PC-3 (cell line): ENCODE measurements at regions not wholly inside any gene's neighbourhood (a gene's known extent, or its start where the extent isn't known, plus 50 kb on each side); places are given as distances from the start of the nearest gene placed in this dataset.

Experiments
- ATAC-seq: fragments of 200-7000 bp; cut with Tn5 transposase; 2 replicates; pipeline ENCODE4 v1.9.1; 2020; ENCODE audit warnings: mild to moderate bottlenecking, moderate library complexity
- BruUV-seq: library from RNA; stranded (reverse); fragments of 400-500 nt; replicated peaks from 2 replicates; lab custom pipeline; 2021; lab: Mats Ljungman, UMichigan
- CTCF ChIA-PET: fragments of 300-600 bp; sonication (Branson Sonifier 250); formaldehyde crosslinking; loops from one replicate; lab custom pipeline; 2022; ENCODE audit warnings: antibody characterized with exemption; lab: Charles Lee
- POLR2A ChIA-PET: fragments of 300-600 bp; sonication (Branson Sonifier 250); formaldehyde crosslinking; loops from one replicate; lab custom pipeline; 2022; ENCODE audit warnings: antibody characterized with exemption; ENCODE audit not compliant: unreplicated experiment; lab: Charles Lee
- DNase-seq: peaks from one replicate; pipeline ENCODE4 v3.0.0-alpha.2; 2015
- H2AFZ ChIP-seq: fragments of 300-600 bp; sonication (generic); 2 replicates; pipeline ENCODE4 v1.6.0; 2016; ENCODE audit warnings: antibody characterized with exemption, low read length
- H3F3A ChIP-seq: fragments of 300-600 bp; sonication (generic); one replicate; pipeline ENCODE4 v1.6.0; 2017; ENCODE audit warnings: antibody characterized with exemption, low read length, control low read depth, mild to moderate bottlenecking; ENCODE audit not compliant: unreplicated experiment
- H3K27ac ChIP-seq: fragments of 300-600 bp; sonication (generic); 2 replicates; pipeline ENCODE4 v1.5.1; 2016; ENCODE audit warnings: mild to moderate bottlenecking, low read length
- H3K27me3 ChIP-seq: fragments of 300-600 bp; sonication (generic); 2 replicates; pipeline ENCODE4 v1.6.1; 2016; ENCODE audit warnings: low read length, mixed read lengths
- H3K36me3 ChIP-seq: fragments of 300-600 bp; sonication (generic); 2 replicates; pipeline ENCODE4 v1.6.1; 2016; ENCODE audit warnings: low read depth, mixed run types, low read length, mixed read lengths
- H3K4me1 ChIP-seq: fragments of 300-600 bp; sonication (generic); 2 replicates; pipeline ENCODE4 v1.5.1; 2016; ENCODE audit warnings: low read length; ENCODE audit not compliant: insufficient read depth
- H3K4me2 ChIP-seq: fragments of 300-600 bp; sonication (generic); 2 replicates; pipeline ENCODE4 v1.6.0; 2016; ENCODE audit warnings: low read length
- H3K4me3 ChIP-seq: fragments of 300-600 bp; sonication (generic); 2 replicates; pipeline ENCODE4 v1.5.1; 2016; ENCODE audit warnings: mild to moderate bottlenecking, low read length, mixed read lengths
- H3K79me2 ChIP-seq: fragments of 300-600 bp; sonication (generic); 2 replicates; pipeline ENCODE4 v1.6.1; 2017; ENCODE audit warnings: low read length, mixed read lengths
- H3K9ac ChIP-seq: fragments of 300-600 bp; sonication (generic); 2 replicates; pipeline ENCODE4 v1.6.0; 2016; ENCODE audit warnings: mild to moderate bottlenecking, low read length
- H3K9me2 ChIP-seq: fragments of 300-600 bp; sonication (generic); replicated peaks from 2 replicates; pipeline ENCODE4 v1.6.1; 2016; ENCODE audit warnings: mixed run types, low read length, mixed read lengths
- H3K9me3 ChIP-seq: fragments of 300-600 bp; sonication (generic); 2 replicates; pipeline ENCODE4 v1.6.1; 2016; ENCODE audit warnings: low read length, mixed read lengths
- H4K20me1 ChIP-seq: fragments of 300-600 bp; sonication (generic); 2 replicates; pipeline ENCODE4 v1.6.1; 2016; ENCODE audit warnings: low read length, mixed read lengths
- CTCF ChIP-seq: fragments of 300-600 bp; sonication (generic); conservative IDR thresholded peaks from 2 replicates; pipeline ENCODE4 v1.5.1; 2017; ENCODE audit warnings: antibody characterized with exemption, low read depth, mild to moderate bottlenecking, low read length
- EZH2 ChIP-seq: fragments of 300-600 bp; sonication (generic); IDR thresholded peaks from one replicate; pipeline ENCODE4 v1.6.1; 2017; ENCODE audit warnings: antibody characterized with exemption, mild to moderate bottlenecking, low read length; ENCODE audit not compliant: unreplicated experiment
- EZH2phosphoT487 ChIP-seq: fragments of 300-600 bp; sonication (generic); IDR thresholded peaks from 2 replicates; pipeline ENCODE4 v1.6.1; 2018; ENCODE audit warnings: mild to moderate bottlenecking, antibody characterized with exemption, low read length, borderline replicate concordance
- intact Hi-C: fragments of 100-400 bp; cut with micrococcal nuclease; formaldehyde crosslinking; loops from 2 replicates; pipeline ENCODE4 v1.9.0; 2023

GRCh38 chr6:118408863-118409262 is 139.2 kb upstream of the PLN start:
- Histone ChIP-seq H3K4me1 (no peaks in the 10 kb centered on the region), H3K27ac (no peak overlapping the region), H3K4me2 (no peak overlapping the region), H3K36me3 (no peaks in the 10 kb centered on the region), H3K9me2 (no peaks in the 10 kb centered on the region), H3F3A (no peaks in the 10 kb centered on the region), H4K20me1 (no peaks in the 10 kb centered on the region), H3K79me2 (no peaks in the 10 kb centered on the region), H3K27me3 (no peaks in the 10 kb centered on the region), H3K9me3 (no peaks in the 10 kb centered on the region), H2AFZ (no peak overlapping the region), H3K9ac (no peak overlapping the region), H3K4me3 (no peak overlapping the region)
- no peak for DNase-seq
- no TSS peak for BruUV-seq
- no peak for TF ChIP-seq EZH2
- TF ChIP-seq EZH2phosphoT487 = no peak
- TF ChIP-seq CTCF = no peak
- intact Hi-C loops = no loop called here
- ChIA-PET POLR2A (no interaction called here), CTCF (no interaction called here)
- ATAC-seq = no peak

DNA sequence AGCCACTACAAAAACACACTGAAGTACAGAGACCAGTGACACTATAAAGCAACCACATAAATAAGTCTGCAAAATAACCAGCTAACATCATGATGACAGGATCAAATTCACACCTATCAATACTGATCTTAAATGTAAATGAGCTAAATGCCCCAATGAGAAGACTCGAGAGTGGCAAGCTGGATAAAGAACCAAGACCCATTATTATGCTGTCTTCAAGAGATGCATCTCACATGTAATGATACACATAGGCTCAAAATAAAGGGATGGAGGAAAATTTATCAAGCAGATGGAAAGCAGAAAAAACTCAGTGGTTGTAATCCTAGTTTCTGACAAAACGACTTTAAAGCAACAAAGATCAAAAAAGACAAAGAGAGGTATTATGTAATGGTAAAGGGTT is 138.1 kb upstream of the PLN start:
- no peaks in the 10 kb centered on the region for H3F3A ChIP-seq
- H3K4me3 ChIP-seq = no peak overlapping the region
- H3K27ac ChIP-seq = no peak overlapping the region
- TF ChIP-seq EZH2 = no peak
- TF ChIP-seq CTCF = no peak
- no peak for TF ChIP-seq EZH2phosphoT487
- no peaks in the 10 kb centered on the region for H3K36me3 ChIP-seq
- no TSS peak for BruUV-seq
- H3K79me2 ChIP-seq = no peaks in the 10 kb centered on the region
- H3K9me2 ChIP-seq = no peaks in the 10 kb centered on the region
- no peak for DNase-seq
- H3K9me3 ChIP-seq = no peaks in the 10 kb centered on the region
- no peaks in the 10 kb centered on the region for H3K4me1 ChIP-seq
- no peaks in the 10 kb centered on the region for H3K27me3 ChIP-seq
- ChIA-PET CTCF (no interaction called here), POLR2A (no interaction called here)
- no peaks in the 10 kb centered on the region for H4K20me1 ChIP-seq
- intact Hi-C loops = no loop called here
- H3K9ac ChIP-seq = no peak overlapping the region
- no peak overlapping the region for H3K4me2 ChIP-seq
- ATAC-seq = no peak
- no peak overlapping the region for H2AFZ ChIP-seq
